Uterus (tissue), 3 donors: ENCODE measurements at regions not wholly inside any gene's neighbourhood (a gene's known extent, or its start where the extent isn't known, plus 50 kb on each side); places are given as distances from the start of the nearest gene placed in this dataset.
"Not testable (repeated sequence)": the region's sequence is repeated elsewhere in the genome, so short reads cannot be mapped to it uniquely, and the experiment has no call there.

Source experiments
- DNase-seq, 2 donors: peaks; one replicate each; pipeline ENCODE4 v3.0.0-alpha.2; 2019 to 2020
- H3K27ac ChIP-seq, 2 donors: fragments of 200-600 bp; sonication (generic); 1 replicate in 1 of 2; 2 replicates in 1 of 2; pipeline ENCODE4 v1.5.1; 2016 to 2018
- H3K27me3 ChIP-seq, 2 donors: fragments of 200-600 bp; sonication (generic); one replicate each; pipeline ENCODE4 v1.5.1; 2018 to 2019; ENCODE audit warnings: control low read depth in 1 of 2
- H3K36me3 ChIP-seq, 2 donors: fragments of 200-600 bp; sonication (generic); one replicate each; pipeline ENCODE4 v1.5.1; 2019; ENCODE audit warnings: control low read depth in 1 of 2
- H3K4me1 ChIP-seq, 2 donors: fragments of 200-600 bp; sonication (generic); one replicate each; pipeline ENCODE4 v1.5.1; 2018 to 2019; ENCODE audit warnings: control low read depth in 1 of 2
- H3K4me3 ChIP-seq, 2 donors: fragments of 200-600 bp; sonication (generic); 1 replicate in 1 of 2; 2 replicates in 1 of 2; pipeline ENCODE4 v1.5.1; 2018 to 2019; ENCODE audit warnings: mild to moderate bottlenecking in 1 of 2
- H3K9me3 ChIP-seq, 2 donors: fragments of 200-600 bp; sonication (generic); one replicate each; pipeline ENCODE4 v1.5.1; 2019; ENCODE audit warnings: control low read depth in 1 of 2
- POLR2A ChIP-seq, 2 donors: fragments of 450-650 bp; IDR thresholded peaks; one replicate each; pipeline ENCODE4 v1.6.1; 2016; ENCODE audit warnings: antibody characterized with exemption in 2 of 2, mild to moderate bottlenecking in 1 of 2, moderate library complexity in 1 of 2
- intact Hi-C: fragments of 100-400 bp; cut with DNase I; formaldehyde crosslinking; loops from one replicate; pipeline ENCODE4 v1.15.1; 2023; ENCODE audit warnings: low total_unique reads
- TF ChIP-seq, protein P1 (sequence below), 4 experiments: fragments of 200-600 bp in 2 of 4; fragments of 450-650 bp in 2 of 4; sonication (generic) in 2 of 4; IDR thresholded peaks; one replicate each; pipeline ENCODE4 v1.5.1; 2016 to 2019; ENCODE audit warnings: antibody characterized with exemption in 4 of 4, mild to moderate bottlenecking in 2 of 4, moderate library complexity in 1 of 4
- donor health status: DM: yes; HTN: yes; CAD: no.

DNA sequence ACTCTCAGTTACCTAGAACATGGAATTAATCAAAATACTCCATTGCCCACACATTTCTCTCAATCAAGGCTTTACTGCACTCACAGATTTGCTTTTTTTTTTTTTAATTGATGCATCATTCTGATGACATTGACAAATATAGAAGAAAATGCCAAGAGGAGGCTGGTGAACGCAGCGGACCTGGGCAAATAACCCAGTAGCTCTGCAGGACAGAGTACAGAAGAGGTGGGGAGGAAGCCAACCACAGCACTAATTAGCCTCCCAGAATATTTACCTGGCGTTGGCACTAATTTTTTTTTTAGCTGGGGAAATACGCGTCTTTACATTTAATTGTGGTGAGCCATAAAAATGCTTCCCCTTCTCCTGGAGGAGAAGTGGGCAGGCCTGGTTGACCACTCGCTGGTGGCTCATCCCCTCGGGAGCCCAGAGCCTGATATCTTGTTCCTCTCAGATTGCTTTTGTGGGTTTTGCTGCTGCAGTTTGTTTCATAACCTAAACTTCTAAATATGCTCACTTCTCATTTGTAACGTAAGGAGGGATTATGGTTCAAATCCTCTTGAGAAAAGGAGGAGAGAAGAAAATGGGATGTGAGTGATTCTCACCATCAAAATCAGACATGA is 165.8 kb upstream of the EPB41L3 start:
- TF ChIP-seq POLR2A (IDR thresholded peaks at IDR 0.05): no peak
- TF ChIP-seq, protein P1, sequence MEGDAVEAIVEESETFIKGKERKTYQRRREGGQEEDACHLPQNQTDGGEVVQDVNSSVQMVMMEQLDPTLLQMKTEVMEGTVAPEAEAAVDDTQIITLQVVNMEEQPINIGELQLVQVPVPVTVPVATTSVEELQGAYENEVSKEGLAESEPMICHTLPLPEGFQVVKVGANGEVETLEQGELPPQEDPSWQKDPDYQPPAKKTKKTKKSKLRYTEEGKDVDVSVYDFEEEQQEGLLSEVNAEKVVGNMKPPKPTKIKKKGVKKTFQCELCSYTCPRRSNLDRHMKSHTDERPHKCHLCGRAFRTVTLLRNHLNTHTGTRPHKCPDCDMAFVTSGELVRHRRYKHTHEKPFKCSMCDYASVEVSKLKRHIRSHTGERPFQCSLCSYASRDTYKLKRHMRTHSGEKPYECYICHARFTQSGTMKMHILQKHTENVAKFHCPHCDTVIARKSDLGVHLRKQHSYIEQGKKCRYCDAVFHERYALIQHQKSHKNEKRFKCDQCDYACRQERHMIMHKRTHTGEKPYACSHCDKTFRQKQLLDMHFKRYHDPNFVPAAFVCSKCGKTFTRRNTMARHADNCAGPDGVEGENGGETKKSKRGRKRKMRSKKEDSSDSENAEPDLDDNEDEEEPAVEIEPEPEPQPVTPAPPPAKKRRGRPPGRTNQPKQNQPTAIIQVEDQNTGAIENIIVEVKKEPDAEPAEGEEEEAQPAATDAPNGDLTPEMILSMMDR (IDR thresholded peaks at IDR 0.05): no peak

DNA sequence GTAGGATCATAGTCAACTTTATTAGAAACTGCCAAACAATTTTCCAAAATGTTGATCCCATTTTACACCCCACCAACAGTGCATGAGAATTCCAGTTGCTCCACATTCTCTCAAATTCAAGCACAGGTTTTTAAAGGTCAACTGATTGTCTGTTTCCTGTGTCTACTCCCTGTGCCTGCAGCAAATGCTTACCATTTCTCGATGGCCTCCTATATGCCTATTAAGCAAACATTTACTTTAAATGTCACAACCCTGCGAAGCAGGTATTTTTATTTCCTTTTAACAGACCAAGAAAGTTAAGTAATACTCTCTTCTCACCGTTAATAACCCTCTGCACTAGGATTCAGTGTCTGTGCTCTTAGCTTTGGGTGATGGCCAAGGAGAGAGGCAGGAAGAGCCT is 163.8 kb upstream of the EPB41L3 start:
- H3K36me3 ChIP-seq: no peaks in the 10 kb centered on the region

More for the DNA sequence above, 165.8 kb upstream of the EPB41L3 start:
- no peaks in the 10 kb centered on the region for H3K9me3 ChIP-seq
- H3K4me3 ChIP-seq: no peak overlapping the region
- no peaks in the 10 kb centered on the region for H3K4me1 ChIP-seq
- intact Hi-C loops: no loop called here
- H3K36me3 ChIP-seq: no peaks in the 10 kb centered on the region
- DNase-seq: no peak
- no peak overlapping the region for H3K27ac ChIP-seq
- H3K27me3 ChIP-seq: no peaks in the 10 kb centered on the region

DNA sequence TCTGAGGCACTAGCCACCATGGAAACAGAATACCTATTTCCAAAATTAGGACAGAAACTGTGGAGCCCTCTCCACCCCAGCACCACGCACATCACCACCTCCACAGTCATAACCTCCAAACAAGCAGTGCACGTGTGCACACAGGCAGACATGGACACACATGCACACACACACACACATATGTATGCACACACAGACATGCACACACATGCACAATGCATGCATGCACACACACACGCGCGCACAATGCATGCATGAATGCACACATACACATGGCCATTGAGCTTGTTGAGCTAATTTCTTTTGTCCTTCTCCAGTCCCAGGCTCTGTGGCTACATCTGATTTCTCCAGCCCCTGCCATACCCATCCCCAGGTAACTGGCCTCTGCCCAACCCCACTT is 161.6 kb upstream of the EPB41L3 start:
- no peaks in the 10 kb centered on the region for H3K4me1 ChIP-seq
- DNase-seq: no peak
- H3K9me3 ChIP-seq: no peaks in the 10 kb centered on the region
- TF ChIP-seq, protein P1 (IDR thresholded peaks at IDR 0.05): no peak
- TF ChIP-seq POLR2A (IDR thresholded peaks at IDR 0.05): no peak
- intact Hi-C loops: no loop called here
- no peaks in the 10 kb centered on the region for H3K27me3 ChIP-seq
- no peak overlapping the region for H3K27ac ChIP-seq
- H3K4me3 ChIP-seq: no peak overlapping the region
- H3K36me3 ChIP-seq: no peaks in the 10 kb centered on the region

More for the DNA sequence above, 163.8 kb upstream of the EPB41L3 start:
- Histone ChIP-seq H3K27me3 (no peaks in the 10 kb centered on the region), H3K27ac (no peak overlapping the region), H3K9me3 (no peaks in the 10 kb centered on the region), H3K4me1 (no peaks in the 10 kb centered on the region), H3K4me3 (no peak overlapping the region)
- intact Hi-C loops: no loop called here
- TF ChIP-seq, protein P1 (IDR thresholded peaks at IDR 0.05): no peak
- no peak for TF ChIP-seq POLR2A (IDR thresholded peaks at IDR 0.05)
- no peak for DNase-seq

DNA sequence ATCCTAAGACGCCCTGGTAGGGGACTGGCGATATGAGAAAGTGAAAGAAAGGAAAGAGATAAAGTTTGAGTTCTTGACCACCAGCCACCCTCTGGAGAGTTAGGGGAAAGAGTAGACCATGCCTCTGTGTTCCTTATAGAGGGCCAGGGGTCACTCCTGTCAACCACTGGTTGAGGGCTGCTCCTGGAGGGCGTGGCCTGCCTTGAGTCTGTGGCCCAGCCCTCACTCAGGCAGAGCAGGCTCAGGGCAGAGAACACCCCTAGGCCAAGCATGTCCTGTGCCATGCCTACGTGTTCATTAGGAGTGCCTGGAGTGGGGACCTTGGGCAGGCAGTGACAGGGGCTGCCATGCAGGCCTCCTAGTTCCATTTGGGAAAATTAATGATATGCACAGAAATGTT is 161.1 kb upstream of the EPB41L3 start:
- Histone ChIP-seq H3K27ac (no peak overlapping the region), H3K27me3 (no peaks in the 10 kb centered on the region), H3K9me3 (no peaks in the 10 kb centered on the region), H3K4me1 (no peaks in the 10 kb centered on the region), H3K4me3 (no peak overlapping the region), H3K36me3 (no peaks in the 10 kb centered on the region)
- intact Hi-C loops: no loop called here
- TF ChIP-seq, protein P1 (IDR thresholded peaks at IDR 0.05): no peak
- TF ChIP-seq POLR2A (IDR thresholded peaks at IDR 0.05): no peak
- no peak for DNase-seq

DNA sequence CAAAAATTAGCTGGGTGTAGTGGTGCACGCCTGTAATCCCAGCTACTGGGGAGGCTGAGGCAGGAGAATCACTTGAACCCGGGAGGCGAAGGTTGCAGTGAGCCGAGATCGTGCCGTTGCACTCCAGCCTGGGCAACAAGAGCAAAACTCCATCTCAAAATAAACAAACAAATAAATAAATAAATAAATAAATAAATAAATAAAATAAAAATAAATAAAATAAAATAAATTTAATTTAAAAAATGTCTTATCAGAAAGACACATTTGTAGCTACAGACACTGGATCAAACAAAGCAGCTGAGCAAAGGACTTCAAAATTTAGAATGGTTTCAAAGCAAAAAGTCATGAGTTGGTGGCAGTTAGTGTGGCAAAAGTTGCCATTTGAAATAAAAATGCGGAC is 158.2 kb upstream of the EPB41L3 start:
- H3K27ac ChIP-seq, H3K4me3 ChIP-seq, H3K36me3 ChIP-seq, intact Hi-C loops, H3K4me1 ChIP-seq, H3K27me3 ChIP-seq, DNase-seq, H3K9me3 ChIP-seq: not testable (repeated sequence)
